ENCODE measurements at regions not wholly inside any gene's neighbourhood (a gene's known extent, or its start where the extent isn't known, plus 50 kb on each side); places are given as distances from the start of the nearest gene placed in this dataset.

DNA sequence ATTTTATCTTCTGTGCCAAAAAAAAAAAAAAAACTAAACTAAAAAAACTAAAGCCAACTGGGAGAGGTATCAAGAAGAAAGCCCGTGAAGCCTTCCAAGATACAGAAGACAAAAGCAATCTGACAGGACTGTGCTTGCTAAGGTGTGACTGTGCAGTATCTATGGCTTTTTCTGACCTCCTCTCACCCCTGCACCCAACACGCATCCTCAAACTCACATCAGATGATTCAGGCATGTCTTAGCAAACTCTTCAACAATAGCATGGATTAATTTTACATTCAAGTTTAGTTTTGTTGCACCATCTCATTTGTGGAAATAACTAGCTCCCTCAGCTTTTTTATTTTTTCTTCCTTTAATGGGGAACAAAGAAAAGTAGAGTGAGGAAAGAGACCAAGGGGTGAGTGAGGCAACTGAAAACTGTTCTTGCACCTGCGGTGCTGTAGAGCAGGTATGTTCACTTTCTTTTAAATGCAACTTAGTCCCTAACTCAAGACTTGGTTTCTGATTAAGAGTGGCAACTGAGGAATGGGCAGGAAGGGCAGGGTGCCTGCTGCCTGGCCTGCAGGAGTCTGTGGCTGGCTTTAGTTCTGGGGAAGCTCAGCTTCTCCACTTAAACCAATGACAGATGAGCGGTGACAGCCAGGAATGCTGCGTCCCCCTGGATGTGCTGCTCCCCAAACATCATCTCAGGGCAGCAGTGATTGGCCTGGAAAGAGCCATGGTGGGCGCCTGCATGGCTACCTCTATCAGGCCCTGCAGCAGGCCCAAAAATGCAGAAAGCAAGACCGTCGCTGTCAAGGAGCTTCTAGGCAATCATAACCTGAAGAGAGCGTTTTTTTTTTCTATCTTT, 71.3 kb upstream of the LRRC8B start:
- TF ChIP-seq, protein P1, sequence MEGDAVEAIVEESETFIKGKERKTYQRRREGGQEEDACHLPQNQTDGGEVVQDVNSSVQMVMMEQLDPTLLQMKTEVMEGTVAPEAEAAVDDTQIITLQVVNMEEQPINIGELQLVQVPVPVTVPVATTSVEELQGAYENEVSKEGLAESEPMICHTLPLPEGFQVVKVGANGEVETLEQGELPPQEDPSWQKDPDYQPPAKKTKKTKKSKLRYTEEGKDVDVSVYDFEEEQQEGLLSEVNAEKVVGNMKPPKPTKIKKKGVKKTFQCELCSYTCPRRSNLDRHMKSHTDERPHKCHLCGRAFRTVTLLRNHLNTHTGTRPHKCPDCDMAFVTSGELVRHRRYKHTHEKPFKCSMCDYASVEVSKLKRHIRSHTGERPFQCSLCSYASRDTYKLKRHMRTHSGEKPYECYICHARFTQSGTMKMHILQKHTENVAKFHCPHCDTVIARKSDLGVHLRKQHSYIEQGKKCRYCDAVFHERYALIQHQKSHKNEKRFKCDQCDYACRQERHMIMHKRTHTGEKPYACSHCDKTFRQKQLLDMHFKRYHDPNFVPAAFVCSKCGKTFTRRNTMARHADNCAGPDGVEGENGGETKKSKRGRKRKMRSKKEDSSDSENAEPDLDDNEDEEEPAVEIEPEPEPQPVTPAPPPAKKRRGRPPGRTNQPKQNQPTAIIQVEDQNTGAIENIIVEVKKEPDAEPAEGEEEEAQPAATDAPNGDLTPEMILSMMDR (IDR thresholded peaks at IDR 0.05), result no peak
- Mint-ChIP-seq H3K4me3 (ENCODE audit: unreplicated experiment) (no peak overlapping the region), H3K4me1 (ENCODE audit: unreplicated experiment) (no peaks in the 10 kb centered on the region), H3K27me3 (ENCODE audit: unreplicated experiment) (peaks cover 34% of the 10 kb centered on the region), H3K9me3 (ENCODE audit: unreplicated experiment) (no peaks in the 10 kb centered on the region), H3K36me3 (ENCODE audit: unreplicated experiment) (no peaks in the 10 kb centered on the region), H3K27ac (ENCODE audit: unreplicated experiment) (no peak overlapping the region)
- DNase-seq (ENCODE audit: extremely low spot score, unreplicated experiment), result no peak

DNA sequence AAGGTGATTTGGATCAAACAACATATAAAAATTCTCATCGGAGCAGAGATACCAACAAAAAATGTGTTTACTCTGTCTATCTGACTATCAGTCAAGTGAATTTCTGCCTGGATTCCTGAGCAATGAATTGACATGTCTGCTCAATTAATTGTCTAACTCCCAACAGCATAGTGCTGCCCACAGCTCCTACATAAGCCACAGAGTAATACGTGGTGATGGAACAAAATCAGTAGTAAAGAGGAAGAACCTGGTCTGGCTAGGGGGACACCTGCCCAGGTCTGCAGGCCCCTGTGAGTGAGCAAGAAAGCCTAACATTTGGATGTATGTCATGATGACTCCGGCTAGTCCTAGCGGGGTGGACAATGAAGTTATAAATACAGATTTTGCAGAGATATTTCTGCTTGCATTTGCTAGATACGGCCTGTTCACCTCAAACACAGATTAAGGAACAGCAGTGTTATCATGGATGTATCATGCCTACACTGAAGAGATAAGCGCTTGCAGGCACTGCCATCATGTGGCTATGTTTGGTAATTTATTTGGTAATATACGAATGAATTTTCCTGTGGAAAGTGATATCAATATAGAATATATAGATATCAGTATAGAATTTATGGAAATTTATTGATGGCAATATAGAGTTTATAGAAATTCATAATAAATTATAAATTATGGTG, 69.6 kb upstream of the LRRC8B start:
- TF ChIP-seq, protein P1 (IDR thresholded peaks at IDR 0.05), result peak; percentile 68
- H3K9me3 Mint-ChIP-seq (ENCODE audit: unreplicated experiment), result no peaks in the 10 kb centered on the region
- H3K4me1 Mint-ChIP-seq (ENCODE audit: unreplicated experiment), result no peaks in the 10 kb centered on the region
- H3K36me3 Mint-ChIP-seq (ENCODE audit: unreplicated experiment), result no peaks in the 10 kb centered on the region
- peaks cover 33% of the 10 kb centered on the region for H3K27me3 Mint-ChIP-seq (ENCODE audit: unreplicated experiment)
- no peak overlapping the region for H3K27ac Mint-ChIP-seq (ENCODE audit: unreplicated experiment)
- H3K4me3 Mint-ChIP-seq (ENCODE audit: unreplicated experiment), result no peak overlapping the region
- no peak for DNase-seq (ENCODE audit: extremely low spot score, unreplicated experiment)

DNA sequence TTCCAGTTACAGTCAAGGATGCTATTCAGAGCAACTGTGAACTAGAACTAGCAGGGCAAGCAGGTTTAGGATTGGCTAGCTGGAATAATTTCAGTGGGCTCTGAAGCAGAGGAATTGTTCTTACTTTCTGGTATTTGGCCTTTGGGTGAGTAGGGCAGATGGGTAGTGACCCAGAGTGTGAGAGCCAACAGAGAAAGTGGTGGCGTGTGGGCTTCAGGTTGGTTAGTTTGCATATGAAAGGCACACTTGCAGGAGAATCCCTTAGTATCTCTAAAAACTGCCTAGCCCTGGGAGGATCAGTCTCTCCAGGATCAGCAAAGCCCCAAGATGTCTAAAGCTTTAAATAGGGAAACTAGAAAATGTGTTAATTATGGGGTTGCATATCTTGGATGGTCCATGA, 67.6 kb upstream of the LRRC8B start:
- no peak overlapping the region for H3K4me3 Mint-ChIP-seq (ENCODE audit: unreplicated experiment)
- H3K27ac Mint-ChIP-seq (ENCODE audit: unreplicated experiment), result no peak overlapping the region
- H3K4me1 Mint-ChIP-seq (ENCODE audit: unreplicated experiment), result no peaks in the 10 kb centered on the region
- H3K9me3 Mint-ChIP-seq (ENCODE audit: unreplicated experiment), result no peaks in the 10 kb centered on the region
- no peak for DNase-seq (ENCODE audit: extremely low spot score, unreplicated experiment)
- TF ChIP-seq, protein P1 (IDR thresholded peaks at IDR 0.05), result no peak
- no peaks in the 10 kb centered on the region for H3K36me3 Mint-ChIP-seq (ENCODE audit: unreplicated experiment)
- peaks cover 33% of the 10 kb centered on the region for H3K27me3 Mint-ChIP-seq (ENCODE audit: unreplicated experiment)

DNA sequence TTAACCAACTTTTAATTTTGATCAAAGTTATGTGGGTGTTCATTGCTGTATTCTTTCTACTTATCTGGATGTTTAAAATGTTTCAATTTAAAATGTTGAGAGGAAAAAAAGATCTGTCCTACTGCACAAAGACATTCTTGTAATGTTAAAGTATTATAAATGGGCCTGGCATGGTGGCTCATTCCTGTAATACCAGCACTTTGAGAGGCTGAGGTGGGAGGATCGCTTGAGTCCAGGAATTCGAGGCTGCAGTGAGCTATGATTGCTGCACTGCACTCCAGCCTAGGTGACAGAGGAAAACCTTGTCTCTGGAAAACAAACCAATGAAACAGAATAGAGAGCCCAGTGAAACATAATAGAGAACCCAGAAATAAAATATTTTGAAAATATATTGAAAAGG, 65.5 kb upstream of the LRRC8B start:
- no peaks in the 10 kb centered on the region for H3K4me1 Mint-ChIP-seq (ENCODE audit: unreplicated experiment)
- no peak overlapping the region for H3K4me3 Mint-ChIP-seq (ENCODE audit: unreplicated experiment)
- H3K27ac Mint-ChIP-seq (ENCODE audit: unreplicated experiment), result no peak overlapping the region

DNA sequence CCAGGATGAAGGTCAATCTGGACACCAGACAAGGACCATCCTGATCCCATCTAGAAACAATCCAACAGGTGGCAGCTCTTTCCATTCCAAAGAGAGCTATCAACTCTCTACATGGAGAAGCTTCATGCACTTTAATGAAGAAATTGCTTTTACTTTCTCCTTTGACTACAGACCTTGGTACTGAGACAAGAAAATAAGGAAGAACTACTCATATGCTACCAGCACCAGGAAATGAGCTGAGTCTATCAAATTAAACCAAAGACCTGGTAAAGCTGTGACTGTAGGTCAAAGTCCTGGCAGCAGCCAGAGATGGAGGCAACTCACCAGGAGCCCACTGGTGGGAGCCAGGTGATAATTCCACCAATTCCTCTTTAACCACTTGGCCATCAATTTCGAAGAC, 64.3 kb upstream of the LRRC8B start:
- TF ChIP-seq, protein P1 (IDR thresholded peaks at IDR 0.05), result no peak
- no peaks in the 10 kb centered on the region for H3K36me3 Mint-ChIP-seq (ENCODE audit: unreplicated experiment)
- H3K9me3 Mint-ChIP-seq (ENCODE audit: unreplicated experiment), result no peaks in the 10 kb centered on the region
- no peak overlapping the region for H3K27ac Mint-ChIP-seq (ENCODE audit: unreplicated experiment)
- DNase-seq (ENCODE audit: extremely low spot score, unreplicated experiment), result no peak
- no peaks in the 10 kb centered on the region for H3K4me1 Mint-ChIP-seq (ENCODE audit: unreplicated experiment)
- H3K4me3 Mint-ChIP-seq (ENCODE audit: unreplicated experiment), result no peak overlapping the region
- peaks cover 48% of the 10 kb centered on the region for H3K27me3 Mint-ChIP-seq (ENCODE audit: unreplicated experiment)

More for the DNA sequence above, 65.5 kb upstream of the LRRC8B start:
- Mint-ChIP-seq H3K9me3 (ENCODE audit: unreplicated experiment) (no peaks in the 10 kb centered on the region), H3K27me3 (ENCODE audit: unreplicated experiment) (peaks cover 40% of the 10 kb centered on the region), H3K36me3 (ENCODE audit: unreplicated experiment) (no peaks in the 10 kb centered on the region)
- TF ChIP-seq, protein P1 (IDR thresholded peaks at IDR 0.05), result no peak
- no peak for DNase-seq (ENCODE audit: extremely low spot score, unreplicated experiment)
